ENCODE measurements at regions not wholly inside any gene's neighbourhood (a gene's known extent, or its start where the extent isn't known, plus 50 kb on each side); places are given as distances from the start of the nearest gene placed in this dataset.
"Not testable (repeated sequence)": the region's sequence is repeated elsewhere in the genome, so short reads cannot be mapped to it uniquely, and the experiment has no call there.

GRCh38 chr12:116327992-116328391, 50.5 kb upstream of the MED13L start:
- not testable (repeated sequence) for H3K27ac Mint-ChIP-seq; DNase-seq; ATAC-seq; H3K4me3 Mint-ChIP-seq; H3K9me3 Mint-ChIP-seq; H3K36me3 Mint-ChIP-seq (ENCODE audit: low read depth); H3K27me3 Mint-ChIP-seq
- peaks cover 28% of the 10 kb centered on the region for H3K4me1 Mint-ChIP-seq

DNA sequence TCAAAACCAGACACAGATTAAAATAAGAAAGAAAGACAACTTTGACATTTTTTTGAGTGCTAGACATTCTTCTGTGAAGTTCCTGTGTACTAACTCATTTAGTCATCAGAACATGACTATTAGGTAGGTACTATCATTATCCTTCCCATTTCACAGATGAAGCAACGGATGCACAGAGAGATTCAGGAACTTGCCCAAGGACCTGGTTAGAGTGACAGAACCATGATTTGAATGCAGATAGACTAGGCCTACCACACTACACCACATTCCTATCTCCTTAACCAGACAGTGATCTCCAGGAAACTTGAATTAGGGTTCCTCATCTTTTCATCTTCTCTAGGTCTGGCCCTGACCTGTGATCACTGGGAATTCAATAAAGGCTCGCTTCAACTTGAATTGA, 54.4 kb upstream of the MED13L start:
- H3K4me3 Mint-ChIP-seq: no peak overlapping the region
- H3K9me3 Mint-ChIP-seq: no peaks in the 10 kb centered on the region
- H3K4me1 Mint-ChIP-seq: peaks cover 11% of the 10 kb centered on the region
- no peak for ATAC-seq
- no peak for DNase-seq
- H3K27ac Mint-ChIP-seq: no peak overlapping the region
- no peaks in the 10 kb centered on the region for H3K36me3 Mint-ChIP-seq (ENCODE audit: low read depth)
- no peaks in the 10 kb centered on the region for H3K27me3 Mint-ChIP-seq

DNA sequence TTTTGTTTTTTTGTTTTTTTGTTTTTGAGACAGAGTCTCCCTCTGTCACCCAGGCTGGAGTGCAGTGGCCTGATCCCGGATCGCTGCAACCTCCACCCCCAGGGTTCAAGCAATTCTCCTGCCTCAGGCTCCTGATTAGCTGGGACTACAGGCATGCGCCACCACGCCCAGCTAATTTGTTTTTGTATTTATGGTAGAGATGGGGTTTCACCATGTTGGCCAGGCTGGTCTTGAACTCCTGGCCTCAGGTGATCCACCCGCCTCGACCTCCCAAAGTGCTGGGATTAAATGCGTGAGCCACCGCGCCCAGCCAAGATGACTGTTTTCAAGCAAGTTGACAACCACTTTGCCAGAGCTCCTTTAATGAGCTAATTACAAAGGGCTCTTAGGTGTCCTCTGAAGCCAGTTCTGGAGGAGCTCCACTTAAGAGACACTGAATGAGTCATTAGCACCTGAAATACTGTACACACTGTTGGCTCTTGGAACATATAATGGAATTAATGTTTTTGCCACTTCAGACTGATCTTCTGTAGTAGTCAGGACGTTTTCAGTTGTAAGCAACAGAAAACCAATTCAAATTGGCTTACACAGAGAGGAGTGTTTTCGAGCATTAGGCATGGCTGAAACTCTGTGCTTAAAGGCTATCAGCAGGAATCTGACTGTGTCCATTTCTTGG, 55.4 kb upstream of the MED13L start:
- Mint-ChIP-seq H3K9me3 (no peaks in the 10 kb centered on the region), H3K27ac (no peak overlapping the region), H3K4me3 (no peak overlapping the region), H3K27me3 (no peaks in the 10 kb centered on the region), H3K36me3 (ENCODE audit: low read depth) (no peaks in the 10 kb centered on the region), H3K4me1 (peaks cover 20% of the 10 kb centered on the region)
- DNase-seq (no peak), ATAC-seq (no peak)

DNA sequence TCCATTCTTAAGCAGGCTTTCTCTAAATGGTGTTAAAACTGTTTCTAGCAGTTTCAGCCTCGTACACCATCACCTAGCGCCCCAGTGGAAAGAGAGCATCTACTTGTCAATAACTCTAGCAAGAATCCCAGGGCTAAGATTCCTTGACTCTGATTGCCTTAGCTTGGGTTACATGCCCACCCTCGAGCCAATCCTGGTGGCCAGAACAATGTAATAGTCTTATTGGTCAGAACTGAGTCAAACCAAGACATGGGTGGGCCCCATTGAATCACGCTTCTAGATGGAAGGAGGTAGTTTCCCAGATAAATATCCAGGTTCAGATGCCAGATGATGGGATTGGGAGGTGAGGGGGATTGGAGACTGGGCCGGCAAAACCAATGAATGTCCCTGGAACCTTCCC, 55.9 kb upstream of the MED13L start:
- no peaks in the 10 kb centered on the region for H3K27me3 Mint-ChIP-seq
- no peak overlapping the region for H3K27ac Mint-ChIP-seq
- H3K4me1 Mint-ChIP-seq: peaks cover 24% of the 10 kb centered on the region
- H3K9me3 Mint-ChIP-seq: no peaks in the 10 kb centered on the region
- no peaks in the 10 kb centered on the region for H3K36me3 Mint-ChIP-seq (ENCODE audit: low read depth)
- no peak for DNase-seq
- no peak for ATAC-seq
- H3K4me3 Mint-ChIP-seq: no peak overlapping the region

DNA sequence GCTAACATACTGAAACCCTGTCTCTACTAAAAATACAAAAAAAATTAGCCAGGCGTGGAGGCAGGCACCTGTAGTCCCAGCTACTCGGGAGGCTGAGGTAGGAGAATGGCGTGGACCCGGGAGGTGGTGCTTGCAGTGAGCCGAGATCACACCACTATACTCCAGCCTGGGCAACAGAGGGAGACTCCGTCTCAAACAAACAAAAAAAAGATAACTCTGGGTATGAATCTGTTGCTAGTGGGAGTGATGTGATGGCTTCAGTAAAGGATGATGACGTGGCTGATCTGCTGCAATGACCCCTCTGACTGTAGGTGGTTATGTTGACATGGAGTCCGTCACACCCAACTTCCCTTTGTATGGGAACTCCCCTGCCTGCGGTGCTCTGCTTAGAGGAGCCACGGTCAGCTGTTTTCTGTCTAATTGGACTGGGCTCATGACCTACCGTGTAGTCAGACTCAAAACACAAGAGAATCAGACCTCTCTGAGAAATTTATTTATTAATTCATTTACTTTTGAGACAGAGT, 59.1 kb upstream of the MED13L start:
- H3K4me3 Mint-ChIP-seq: peak overlapping the region; percentile 26
- no peaks in the 10 kb centered on the region for H3K36me3 Mint-ChIP-seq (ENCODE audit: low read depth)
- peak; percentile 24 for DNase-seq
- H3K4me1 Mint-ChIP-seq: peaks cover 31% of the 10 kb centered on the region
- H3K27ac Mint-ChIP-seq: peak overlapping the region; percentile 62
- H3K9me3 Mint-ChIP-seq: no peaks in the 10 kb centered on the region
- no peaks in the 10 kb centered on the region for H3K27me3 Mint-ChIP-seq
- ATAC-seq: peak; percentile 63

DNA sequence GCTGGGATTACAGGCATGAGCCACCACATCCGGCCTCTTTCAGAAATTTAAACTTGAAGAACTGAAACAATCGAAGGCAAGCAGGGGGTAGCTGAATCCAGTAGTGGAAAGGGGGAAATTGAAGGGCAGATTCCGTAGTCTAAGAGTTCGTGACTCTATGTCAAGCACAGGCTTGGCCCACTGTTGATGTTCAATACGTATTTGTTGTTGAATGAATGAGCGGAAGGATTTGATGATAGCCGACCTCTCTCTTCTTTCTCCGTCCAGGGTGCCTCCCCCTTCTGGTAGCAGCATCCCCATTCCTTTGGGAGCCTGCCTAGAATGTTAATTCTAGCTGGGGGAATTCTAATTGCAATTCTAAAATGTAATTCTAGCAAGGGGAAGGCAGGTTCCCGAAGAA, 59.8 kb upstream of the MED13L start:
- ATAC-seq (no peak), DNase-seq (no peak)
- Mint-ChIP-seq H3K27me3 (no peaks in the 10 kb centered on the region), H3K9me3 (no peaks in the 10 kb centered on the region), H3K4me3 (peak overlapping the region; percentile 26), H3K36me3 (ENCODE audit: low read depth) (no peaks in the 10 kb centered on the region), H3K4me1 (peaks cover 31% of the 10 kb centered on the region), H3K27ac (peak overlapping the region; percentile 62)

DNA sequence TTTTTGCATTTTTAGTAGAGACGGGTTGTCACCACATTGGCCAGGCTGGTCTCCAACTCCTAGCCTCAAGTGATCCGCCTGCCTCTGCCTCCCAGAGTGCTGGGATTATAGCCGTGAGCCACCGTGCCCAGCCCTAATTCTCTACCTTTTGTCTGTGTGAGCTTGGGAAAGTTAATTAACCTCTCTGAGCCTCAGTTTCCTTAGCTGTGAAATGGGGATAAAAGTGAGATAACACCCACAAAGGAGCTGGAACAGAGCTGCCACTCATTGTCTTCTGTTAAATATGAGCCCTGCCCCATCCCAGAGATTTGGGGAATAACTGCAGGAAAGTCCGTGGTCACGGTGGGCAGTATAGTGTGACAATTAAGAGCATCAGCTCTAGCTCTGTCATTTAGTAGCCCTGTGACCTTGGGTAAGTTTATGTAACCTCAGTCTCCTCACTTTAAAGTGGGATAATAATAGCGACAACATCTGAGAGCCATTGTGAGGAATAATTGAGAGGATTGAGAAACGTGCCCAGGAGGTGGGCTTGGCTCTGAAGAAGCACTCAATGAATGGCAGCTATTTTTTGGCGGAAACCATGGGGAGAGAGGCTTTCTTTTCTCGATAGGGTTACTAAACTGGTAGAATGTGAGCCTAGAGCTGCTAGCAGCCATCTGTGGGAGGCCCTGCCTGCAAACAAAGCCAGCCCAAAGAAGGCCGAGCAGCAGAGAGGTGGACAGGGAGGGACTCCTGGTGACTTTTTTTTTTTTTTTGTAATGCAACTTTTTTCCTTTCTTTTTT, 60.8 kb upstream of the MED13L start:
- H3K27me3 Mint-ChIP-seq: no peaks in the 10 kb centered on the region
- ATAC-seq (no peak), DNase-seq (no peak)
- H3K4me3 Mint-ChIP-seq: no peak overlapping the region
- no peak overlapping the region for H3K27ac Mint-ChIP-seq
- H3K36me3 Mint-ChIP-seq (ENCODE audit: low read depth): no peaks in the 10 kb centered on the region
- H3K4me1 Mint-ChIP-seq: peaks cover 31% of the 10 kb centered on the region
- no peaks in the 10 kb centered on the region for H3K9me3 Mint-ChIP-seq

GRCh38 chr12:116339062-116339461, 61.6 kb upstream of the MED13L start:
- H3K4me1 Mint-ChIP-seq: peaks cover 31% of the 10 kb centered on the region
- H3K27me3 Mint-ChIP-seq: no peaks in the 10 kb centered on the region
- H3K36me3 Mint-ChIP-seq (ENCODE audit: low read depth): no peaks in the 10 kb centered on the region
- no peak overlapping the region for H3K4me3 Mint-ChIP-seq
- ATAC-seq: no peak
- no peak for DNase-seq
- no peak overlapping the region for H3K27ac Mint-ChIP-seq
- H3K9me3 Mint-ChIP-seq: no peaks in the 10 kb centered on the region

GRCh38 chr12:116339800-116340371, 62.4 kb upstream of the MED13L start:
- Mint-ChIP-seq H3K27ac (no peak overlapping the region), H3K4me3 (no peak overlapping the region), H3K4me1 (peaks cover 31% of the 10 kb centered on the region), H3K36me3 (ENCODE audit: low read depth) (no peaks in the 10 kb centered on the region), H3K27me3 (no peaks in the 10 kb centered on the region), H3K9me3 (peaks cover 4% of the 10 kb centered on the region)
- no peak for DNase-seq
- no peak for ATAC-seq

DNA sequence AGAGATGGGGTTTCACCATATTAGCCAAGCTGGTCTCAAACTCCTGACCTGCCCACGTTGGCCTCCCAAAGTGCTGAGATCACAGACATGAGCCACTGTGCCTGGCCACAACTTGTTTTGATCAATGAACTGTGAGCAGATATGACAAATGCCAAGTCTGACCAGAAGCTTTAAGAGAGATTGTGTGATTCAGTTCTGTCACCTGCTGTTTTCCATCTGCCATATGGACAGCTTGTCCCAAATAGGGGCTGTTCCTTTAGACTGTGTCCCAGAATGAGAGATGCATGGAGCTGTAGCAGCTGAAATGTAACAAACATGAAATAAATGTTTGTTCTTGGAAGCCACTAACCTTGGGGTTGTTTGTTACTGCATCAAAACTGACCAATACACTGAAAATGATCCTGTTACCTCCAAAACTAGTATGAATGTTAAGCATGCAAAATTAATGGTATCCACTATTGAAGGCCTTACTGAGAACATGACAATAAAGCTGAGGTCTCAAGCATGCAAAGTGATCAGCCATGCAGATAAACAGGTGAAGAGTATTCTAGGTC, 65.9 kb upstream of the MED13L start:
- Mint-ChIP-seq H3K4me3 (no peak overlapping the region), H3K27me3 (no peaks in the 10 kb centered on the region), H3K36me3 (ENCODE audit: low read depth) (no peaks in the 10 kb centered on the region), H3K9me3 (peaks cover 4% of the 10 kb centered on the region), H3K27ac (no peak overlapping the region), H3K4me1 (peaks cover 7% of the 10 kb centered on the region)
- ATAC-seq: no peak
- no peak for DNase-seq

DNA sequence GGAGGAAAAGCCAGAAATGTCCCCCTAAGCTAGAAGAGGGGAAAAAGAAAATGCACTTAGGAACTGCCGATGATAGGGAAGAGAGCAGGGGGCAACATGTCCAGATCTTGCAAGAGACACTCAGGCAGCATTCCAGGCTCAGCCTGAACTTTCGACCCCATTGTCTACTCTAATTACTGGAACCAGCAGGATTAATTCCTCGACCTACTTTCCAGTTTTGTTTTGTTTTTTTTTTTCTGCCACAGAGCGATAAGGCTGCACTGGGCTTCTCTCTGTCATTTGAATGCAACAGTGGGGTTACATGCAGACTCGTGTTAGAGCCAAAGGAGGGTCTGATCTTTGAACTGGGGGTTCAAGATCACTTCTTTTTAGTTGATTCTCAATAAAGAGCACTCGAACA, 68.7 kb upstream of the MED13L start:
- DNase-seq: no peak
- H3K36me3 Mint-ChIP-seq (ENCODE audit: low read depth): no peaks in the 10 kb centered on the region
- peaks cover 2% of the 10 kb centered on the region for H3K4me1 Mint-ChIP-seq
- ATAC-seq: no peak
- no peaks in the 10 kb centered on the region for H3K27me3 Mint-ChIP-seq
- no peak overlapping the region for H3K27ac Mint-ChIP-seq
- peaks cover 4% of the 10 kb centered on the region for H3K9me3 Mint-ChIP-seq
- no peak overlapping the region for H3K4me3 Mint-ChIP-seq

GRCh38 chr12:116346741-116347140, 69.2 kb upstream of the MED13L start:
- DNase-seq: no peak

GRCh38 chr12:116347265-116347664, 69.8 kb upstream of the MED13L start:
- ATAC-seq (no peak), DNase-seq (no peak)
- Mint-ChIP-seq H3K4me1 (peaks cover 2% of the 10 kb centered on the region), H3K4me3 (no peak overlapping the region), H3K9me3 (peaks cover 4% of the 10 kb centered on the region), H3K36me3 (ENCODE audit: low read depth) (no peaks in the 10 kb centered on the region), H3K27ac (no peak overlapping the region), H3K27me3 (no peaks in the 10 kb centered on the region)

More at GRCh38 chr12:116346741-116347140, 69.2 kb upstream of the MED13L start:
- Mint-ChIP-seq H3K4me1 (peaks cover 2% of the 10 kb centered on the region), H3K4me3 (no peak overlapping the region), H3K9me3 (peaks cover 4% of the 10 kb centered on the region), H3K27ac (no peak overlapping the region), H3K36me3 (ENCODE audit: low read depth) (no peaks in the 10 kb centered on the region), H3K27me3 (no peaks in the 10 kb centered on the region)
- no peak for ATAC-seq

DNA sequence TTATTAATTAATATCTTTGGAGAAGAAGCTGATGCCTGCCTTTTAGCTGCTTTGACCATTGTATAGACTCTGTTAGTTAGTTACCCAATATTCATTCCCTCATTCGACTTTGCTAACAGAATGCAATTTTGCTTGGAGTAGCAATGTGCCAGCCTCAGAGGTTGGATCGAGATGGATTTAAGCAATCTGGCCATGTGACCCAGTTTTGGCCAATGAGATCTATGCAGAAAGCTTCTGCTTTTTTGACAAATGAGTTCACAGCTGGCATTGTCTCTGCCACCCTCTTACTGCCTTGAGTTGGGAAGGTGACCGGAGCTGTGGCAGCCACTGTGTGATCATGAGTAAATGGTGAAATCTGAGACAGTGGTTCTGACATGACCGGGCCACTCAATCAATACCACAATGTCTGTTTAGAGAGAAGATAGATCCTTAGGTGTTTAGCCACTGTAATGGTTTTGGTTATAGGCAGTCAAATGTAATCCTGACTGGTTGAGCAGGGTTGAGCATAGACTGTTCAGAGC, 74.9 kb upstream of the MED13L start:
- Mint-ChIP-seq H3K4me3 (no peak overlapping the region), H3K9me3 (no peaks in the 10 kb centered on the region), H3K4me1 (peaks cover 2% of the 10 kb centered on the region), H3K27ac (no peak overlapping the region), H3K27me3 (no peaks in the 10 kb centered on the region), H3K36me3 (ENCODE audit: low read depth) (no peaks in the 10 kb centered on the region)
- DNase-seq (no peak), ATAC-seq (no peak)

Measured in activated naive CD8-positive, alpha-beta T cell treated with anti-CD3 and anti-CD28 coated beads, Interleukin-2, amount 50 U/mL, for 24 hours (primary cell).